CD4-positive, alpha-beta T cell treated with Interleukin-4 for 1 hour (primary cell): ENCODE measurements at regions not wholly inside any gene's neighbourhood (a gene's known extent, or its start where the extent isn't known, plus 50 kb on each side); places are given as distances from the start of the nearest gene placed in this dataset.

Experiments used
- DNase-seq, 2 donors: peaks; one replicate each; pipeline ENCODE4 v3.0.0-alpha.2; 2020 to 2022

GRCh38 chr10:121187391-121187790 is 336.2 kb downstream of the WDR11 start:
- no peak for DNase-seq

DNA sequence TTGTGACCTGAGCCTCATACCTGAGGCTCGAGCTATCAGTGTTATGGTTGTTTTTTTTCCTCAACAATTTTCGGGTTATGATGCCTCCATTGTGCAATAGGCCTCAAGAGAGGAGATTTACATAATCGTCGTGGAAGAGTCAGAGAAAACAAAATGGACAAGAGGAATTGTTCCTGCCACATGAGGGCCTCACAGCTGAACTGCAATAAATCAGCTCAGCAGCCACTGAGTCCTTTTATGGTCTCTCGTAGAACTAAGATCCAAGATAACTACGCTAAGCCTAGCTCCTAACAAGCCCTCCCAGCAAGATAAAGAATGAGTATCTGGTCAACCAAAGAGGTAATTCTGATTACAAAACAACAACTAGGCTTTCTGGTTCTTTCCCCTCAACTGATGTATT is 336.8 kb downstream of the WDR11 start:
- no peak for DNase-seq

- no peak for DNase-seq
Observed at GRCh38 chr10:121189066-121189465, 337.9 kb downstream of the WDR11 start.

- no peak for DNase-seq
Observed at GRCh38 chr10:121194696-121195523, 343.7 kb downstream of the WDR11 start.

- DNase-seq: no peak
Observed at GRCh38 chr10:121195524-121195910, 344.4 kb downstream of the WDR11 start.

- no peak for DNase-seq
Observed at GRCh38 chr10:121199081-121199480, 347.9 kb downstream of the WDR11 start.

- no peak for DNase-seq
Observed at GRCh38 chr10:121205625-121206024, 354.5 kb downstream of the WDR11 start.

- DNase-seq: no peak
Observed at GRCh38 chr10:121211446-121211845, 360.3 kb downstream of the WDR11 start.

DNA sequence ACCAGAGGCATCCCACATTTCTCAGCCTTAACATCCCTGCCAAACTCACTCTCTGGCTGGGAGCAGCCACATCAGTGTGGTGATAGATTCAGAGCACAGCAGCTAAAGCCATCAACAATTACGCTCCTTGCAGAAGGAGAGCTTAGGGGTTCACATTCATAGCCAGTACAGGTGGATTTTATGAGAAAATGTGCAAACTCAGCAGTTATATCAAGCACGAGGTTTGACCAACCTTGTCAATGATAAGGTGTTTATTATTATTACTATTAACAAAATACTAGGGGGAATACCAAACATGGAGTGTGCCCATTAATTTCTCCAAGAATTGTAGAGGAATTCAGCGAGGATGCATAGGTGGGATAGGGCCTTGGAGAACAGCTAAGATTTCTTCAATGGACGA is 362.3 kb downstream of the WDR11 start:
- DNase-seq: no peak

GRCh38 chr10:121216295-121216694 is 365.1 kb downstream of the WDR11 start:
- no peak for DNase-seq

GRCh38 chr10:121216721-121217181 is 365.6 kb downstream of the WDR11 start:
- DNase-seq: no peak

DNA sequence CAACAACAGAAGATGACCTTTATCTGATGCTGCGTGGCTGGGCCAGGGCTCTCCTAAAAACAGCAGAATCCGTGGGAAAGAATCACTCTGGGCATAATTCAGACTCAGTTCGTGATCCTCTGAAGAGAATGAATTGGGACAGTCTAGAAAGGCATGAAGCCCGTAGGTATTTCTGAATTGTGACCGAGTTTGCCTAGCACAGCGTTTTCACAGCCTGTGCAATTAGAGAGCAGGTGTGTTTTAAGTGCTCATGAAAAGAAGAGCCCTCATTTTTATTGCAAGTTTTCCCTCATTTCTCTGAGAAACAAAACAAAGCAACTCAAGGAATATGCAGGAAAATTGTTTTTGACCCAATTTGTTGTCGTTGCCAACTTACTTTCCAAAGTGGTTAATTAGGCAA is 366.2 kb downstream of the WDR11 start:
- no peak for DNase-seq

- no peak for DNase-seq
Observed at GRCh38 chr10:121221072-121221471, 369.9 kb downstream of the WDR11 start.

- no peak for DNase-seq
Observed at GRCh38 chr10:121221991-121222390, 370.8 kb downstream of the WDR11 start.

GRCh38 chr10:121222842-121223241 is 371.7 kb downstream of the WDR11 start:
- no peak for DNase-seq

- DNase-seq: no peak
Observed at GRCh38 chr10:121231079-121231478, 367.2 kb downstream of the FGFR2 start.

- no peak for DNase-seq
Observed at GRCh38 chr10:121232494-121232893, 365.8 kb downstream of the FGFR2 start.

- no peak for DNase-seq
Observed at GRCh38 chr10:121235692-121236091, 362.6 kb downstream of the FGFR2 start.

- no peak for DNase-seq
Observed at GRCh38 chr10:121236621-121237020, 361.6 kb downstream of the FGFR2 start.

DNA sequence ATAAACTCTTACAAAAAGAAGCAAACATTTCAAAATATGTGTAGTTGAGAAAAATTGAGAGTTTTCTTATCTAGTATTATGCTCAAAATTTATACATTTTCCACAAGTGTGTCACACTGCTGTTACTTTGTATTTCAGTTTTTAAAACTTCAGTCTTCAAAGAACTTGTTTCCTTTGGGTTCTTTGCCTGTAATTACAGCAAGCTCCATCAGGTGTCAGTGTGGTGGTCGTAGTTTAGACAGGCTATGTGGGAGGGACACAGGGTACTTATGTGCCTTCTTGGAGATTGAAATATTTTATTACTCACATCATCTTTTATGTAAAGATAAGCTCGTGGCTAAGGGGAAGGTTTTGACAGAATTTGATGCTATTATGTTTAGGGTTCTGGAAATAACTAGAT is 360.5 kb downstream of the FGFR2 start:
- no peak for DNase-seq

GRCh38 chr10:121240011-121240410 is 358.2 kb downstream of the FGFR2 start:
- DNase-seq: no peak

- no peak for DNase-seq
Observed at GRCh38 chr10:121240556-121240955, 357.7 kb downstream of the FGFR2 start.

DNA sequence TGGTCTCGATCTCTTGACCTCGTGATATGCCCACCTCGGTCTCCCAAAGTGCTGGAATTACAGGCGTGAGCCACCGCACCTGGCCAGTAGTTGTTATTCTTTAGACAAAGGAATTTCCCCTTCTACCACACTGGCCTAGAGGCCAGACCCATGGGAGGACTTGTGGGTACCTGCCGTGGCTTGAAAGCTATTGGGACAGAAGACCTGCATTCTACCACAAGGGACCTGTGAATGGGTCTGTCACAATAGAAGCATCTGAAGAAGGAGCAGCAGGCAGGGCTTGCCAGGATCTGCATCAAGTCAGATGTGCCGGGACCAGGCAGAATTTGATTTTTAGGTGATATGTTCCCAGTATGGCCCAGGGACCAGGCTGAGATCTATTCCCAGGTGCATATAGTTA is 356.9 kb downstream of the FGFR2 start:
- no peak for DNase-seq

- no peak for DNase-seq
Observed at GRCh38 chr10:121242741-121243608, 355.3 kb downstream of the FGFR2 start.
